ENCODE measurements at regions not wholly inside any gene's neighbourhood (a gene's known extent, or its start where the extent isn't known, plus 50 kb on each side); places are given as distances from the start of the nearest gene placed in this dataset.

DNA sequence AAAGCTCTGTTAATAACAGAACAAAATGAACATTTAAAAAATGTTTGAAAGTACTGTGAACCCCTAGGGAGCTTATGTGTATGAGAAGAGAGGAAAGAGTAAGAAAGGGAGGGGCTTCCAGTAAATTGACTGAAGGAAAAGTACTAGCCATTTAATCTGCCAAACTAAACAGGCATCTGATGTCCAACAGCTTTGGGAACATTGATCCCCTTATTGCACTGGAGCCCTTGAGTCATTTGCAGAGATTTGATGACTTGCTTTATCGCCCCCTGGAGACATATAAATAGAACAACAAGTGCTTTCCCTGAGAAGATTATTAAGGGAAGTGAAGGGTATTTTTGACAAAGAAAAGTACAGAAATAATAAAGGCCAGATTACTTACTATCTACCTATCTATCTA lies 319.3 kb upstream of the NOVA1 start:
- no peaks in the 10 kb centered on the region for H3K36me3 ChIP-seq (ENCODE audit: control insufficient read depth, insufficient read depth, low read length)
- H3K27me3 ChIP-seq (ENCODE audit: control insufficient read depth, insufficient read depth, low read length), result no peaks in the 10 kb centered on the region
- no peaks in the 10 kb centered on the region for H3K4me1 ChIP-seq
- no peak overlapping the region for H3K27ac ChIP-seq
- no peak overlapping the region for H3K9ac ChIP-seq
- no peak overlapping the region for H3K4me3 ChIP-seq (ENCODE audit: low read depth, low read length)
- H2AFZ ChIP-seq, result no peak overlapping the region
- H3K9me3 ChIP-seq (ENCODE audit: control insufficient read depth, low read length), result no peaks in the 10 kb centered on the region
- H3K4me2 ChIP-seq (ENCODE audit: low read length), result no peak overlapping the region
- H3K79me2 ChIP-seq, result no peaks in the 10 kb centered on the region
- TF ChIP-seq, protein P1, sequence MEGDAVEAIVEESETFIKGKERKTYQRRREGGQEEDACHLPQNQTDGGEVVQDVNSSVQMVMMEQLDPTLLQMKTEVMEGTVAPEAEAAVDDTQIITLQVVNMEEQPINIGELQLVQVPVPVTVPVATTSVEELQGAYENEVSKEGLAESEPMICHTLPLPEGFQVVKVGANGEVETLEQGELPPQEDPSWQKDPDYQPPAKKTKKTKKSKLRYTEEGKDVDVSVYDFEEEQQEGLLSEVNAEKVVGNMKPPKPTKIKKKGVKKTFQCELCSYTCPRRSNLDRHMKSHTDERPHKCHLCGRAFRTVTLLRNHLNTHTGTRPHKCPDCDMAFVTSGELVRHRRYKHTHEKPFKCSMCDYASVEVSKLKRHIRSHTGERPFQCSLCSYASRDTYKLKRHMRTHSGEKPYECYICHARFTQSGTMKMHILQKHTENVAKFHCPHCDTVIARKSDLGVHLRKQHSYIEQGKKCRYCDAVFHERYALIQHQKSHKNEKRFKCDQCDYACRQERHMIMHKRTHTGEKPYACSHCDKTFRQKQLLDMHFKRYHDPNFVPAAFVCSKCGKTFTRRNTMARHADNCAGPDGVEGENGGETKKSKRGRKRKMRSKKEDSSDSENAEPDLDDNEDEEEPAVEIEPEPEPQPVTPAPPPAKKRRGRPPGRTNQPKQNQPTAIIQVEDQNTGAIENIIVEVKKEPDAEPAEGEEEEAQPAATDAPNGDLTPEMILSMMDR (IDR thresholded peaks at IDR 0.05), result peak; percentile 8

DNA sequence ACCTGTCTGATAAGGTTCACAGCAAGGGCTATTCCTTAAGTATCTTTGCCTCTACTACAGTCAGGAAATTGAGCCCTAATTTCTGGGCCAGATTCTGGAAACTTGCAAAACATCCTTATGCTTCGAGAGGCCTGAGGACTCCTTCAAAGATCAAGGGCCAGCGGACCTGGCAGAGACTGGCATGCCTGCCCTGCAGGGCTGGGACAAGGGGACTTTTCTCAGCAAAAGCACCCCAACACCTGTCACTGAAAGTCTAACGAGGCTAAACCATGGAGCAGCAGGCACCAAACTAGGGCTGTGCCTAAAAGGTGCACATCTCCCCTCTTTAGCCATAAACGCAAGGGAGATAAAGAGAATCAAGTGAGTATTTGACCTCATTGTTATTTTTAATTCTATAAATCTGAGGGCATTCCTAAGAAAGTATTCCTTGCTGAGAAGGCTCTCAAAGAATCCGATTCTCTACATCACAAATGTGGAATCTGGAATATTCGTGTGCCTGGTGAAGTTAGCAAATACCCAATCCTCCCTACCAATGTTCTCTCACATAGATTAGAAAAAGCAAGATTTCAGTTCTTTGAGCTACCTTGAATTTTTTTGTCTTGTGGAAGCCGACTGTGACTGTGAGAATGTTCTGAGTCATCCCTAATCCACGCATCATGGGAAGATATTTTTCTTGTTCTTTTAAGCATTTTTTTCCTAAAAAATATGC lies 328.2 kb upstream of the NOVA1 start:
- H3K36me3 ChIP-seq (ENCODE audit: control insufficient read depth, insufficient read depth, low read length), result peaks cover 2% of the 10 kb centered on the region
- no peak overlapping the region for H3K4me2 ChIP-seq (ENCODE audit: low read length)
- H3K27ac ChIP-seq, result no peak overlapping the region
- H3K9ac ChIP-seq, result no peak overlapping the region
- no peak overlapping the region for H2AFZ ChIP-seq
- TF ChIP-seq, protein P1 (IDR thresholded peaks at IDR 0.05), result no peak
- no peak overlapping the region for H3K4me3 ChIP-seq (ENCODE audit: low read depth, low read length)
- H3K79me2 ChIP-seq, result no peaks in the 10 kb centered on the region
- no peaks in the 10 kb centered on the region for H3K9me3 ChIP-seq (ENCODE audit: control insufficient read depth, low read length)
- H3K4me1 ChIP-seq, result no peaks in the 10 kb centered on the region
- H3K27me3 ChIP-seq (ENCODE audit: control insufficient read depth, insufficient read depth, low read length), result no peaks in the 10 kb centered on the region

DNA sequence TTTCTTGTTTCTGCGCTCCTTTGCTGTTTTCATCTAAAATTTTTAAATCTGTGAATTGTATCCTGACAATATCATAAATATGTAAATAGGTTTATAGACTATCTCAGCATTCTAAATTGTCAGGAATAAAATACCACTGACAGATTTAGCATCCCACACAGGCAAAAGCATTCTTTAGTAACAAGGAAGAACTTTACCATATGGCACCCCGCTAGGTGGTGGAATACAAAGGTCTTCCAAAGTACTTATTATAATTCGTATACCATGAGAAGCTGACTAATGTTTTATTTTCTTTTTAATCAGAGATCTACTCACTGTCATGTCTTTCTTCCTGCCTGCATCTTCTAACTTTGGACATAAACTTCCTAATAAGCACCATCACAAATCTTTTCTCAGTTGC lies 328.8 kb upstream of the NOVA1 start:
- Histone ChIP-seq H3K27ac (no peak overlapping the region), H3K36me3 (ENCODE audit: control insufficient read depth, insufficient read depth, low read length) (peaks cover 2% of the 10 kb centered on the region)
- TF ChIP-seq, protein P1 (IDR thresholded peaks at IDR 0.05), result no peak

DNA sequence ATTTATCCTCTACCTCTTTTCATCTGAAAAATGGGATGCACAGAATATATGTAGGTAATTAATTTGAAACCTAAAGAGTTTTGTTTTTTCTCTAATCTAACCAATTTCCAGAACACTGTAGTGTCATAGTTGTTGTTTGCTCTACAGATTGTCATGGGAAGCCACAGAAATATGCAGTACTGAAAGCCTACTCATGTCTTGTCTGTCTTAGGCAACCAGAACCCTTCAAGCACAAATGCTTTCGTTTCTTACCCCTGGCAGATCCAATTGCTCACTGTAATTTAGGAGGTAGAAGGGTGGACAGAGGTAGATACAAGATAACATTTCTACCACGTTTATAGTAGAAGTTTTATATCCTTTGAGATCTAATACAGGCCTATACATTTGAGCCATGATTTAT lies 330.2 kb upstream of the NOVA1 start:
- Histone ChIP-seq H3K4me2 (ENCODE audit: low read length) (no peak overlapping the region), H3K27me3 (ENCODE audit: control insufficient read depth, insufficient read depth, low read length) (no peaks in the 10 kb centered on the region)

More for the DNA sequence above, 328.8 kb upstream of the NOVA1 start:
- H3K4me3 ChIP-seq (ENCODE audit: low read depth, low read length), result no peak overlapping the region
- H3K9me3 ChIP-seq (ENCODE audit: control insufficient read depth, low read length), result no peaks in the 10 kb centered on the region
- no peaks in the 10 kb centered on the region for H3K79me2 ChIP-seq
- no peaks in the 10 kb centered on the region for H3K4me1 ChIP-seq
- no peaks in the 10 kb centered on the region for H3K27me3 ChIP-seq (ENCODE audit: control insufficient read depth, insufficient read depth, low read length)
- no peak overlapping the region for H3K9ac ChIP-seq
- no peak overlapping the region for H3K4me2 ChIP-seq (ENCODE audit: low read length)
- H2AFZ ChIP-seq, result no peak overlapping the region

More for the DNA sequence above, 330.2 kb upstream of the NOVA1 start:
- Histone ChIP-seq H3K4me1 (no peaks in the 10 kb centered on the region), H3K9me3 (ENCODE audit: control insufficient read depth, low read length) (no peaks in the 10 kb centered on the region), H3K4me3 (ENCODE audit: low read depth, low read length) (no peak overlapping the region), H2AFZ (no peak overlapping the region), H3K27ac (no peak overlapping the region), H3K36me3 (ENCODE audit: control insufficient read depth, insufficient read depth, low read length) (peaks cover 2% of the 10 kb centered on the region), H3K9ac (no peak overlapping the region), H3K79me2 (no peaks in the 10 kb centered on the region)
- TF ChIP-seq, protein P1 (IDR thresholded peaks at IDR 0.05), result no peak

Data from parathyroid adenoma (tissue), 2 donors.